BE2C (cell line): ENCODE measurements at regions not wholly inside any gene's neighbourhood (a gene's known extent, or its start where the extent isn't known, plus 50 kb on each side); places are given as distances from the start of the nearest gene placed in this dataset.

Experiments used
- DNase-seq: peaks from one replicate; pipeline ENCODE4 v3.0.0-alpha.2; 2020
- H3K27me3 ChIP-seq: fragments of 250-450 bp; sonication (Bioruptor Pico); 2 replicates; pipeline ENCODE4 v1.5.1; 2020; ENCODE audit warnings: mild to moderate bottlenecking
- H3K36me3 ChIP-seq: fragments of 250-450 bp; sonication (Bioruptor Pico); 2 replicates; pipeline ENCODE4 v1.5.1; 2020; ENCODE audit warnings: mild to moderate bottlenecking
- H3K4me1 ChIP-seq: fragments of 250-450 bp; sonication (Bioruptor Pico); 2 replicates; pipeline ENCODE4 v1.5.1; 2020
- H3K4me3 ChIP-seq: 2 replicates; pipeline ENCODE4 v1.5.1; 2011; ENCODE audit warnings: low read depth, low read length
- H3K9me3 ChIP-seq: fragments of 250-450 bp; sonication (Bioruptor Pico); 2 replicates; pipeline ENCODE4 v1.5.1; 2020
- CTCF ChIP-seq: IDR thresholded peaks from 2 replicates; pipeline ENCODE4 v1.5.1; 2012; ENCODE audit warnings: mild to moderate bottlenecking, low read depth, low read length

GRCh38 chr1:50266509-50266908, 156.7 kb downstream of the DMRTA2 start:
- no peak for TF ChIP-seq CTCF
- no peaks in the 10 kb centered on the region for H3K9me3 ChIP-seq
- H3K27me3 ChIP-seq, result no peaks in the 10 kb centered on the region; the same call in 1 of the 2 replicates
- no peak for DNase-seq
- H3K4me1 ChIP-seq, result peaks cover 23% of the 10 kb centered on the region
- H3K4me3 ChIP-seq, result no peak overlapping the region; the same call in 1 of the 2 replicates
- no peaks in the 10 kb centered on the region for H3K36me3 ChIP-seq

GRCh38 chr1:50265790-50266314, 157.1 kb downstream of the ELAVL4 start:
- no peaks in the 10 kb centered on the region for H3K9me3 ChIP-seq
- H3K4me3 ChIP-seq, result peak overlapping the region; percentile 12; the same call in 1 of the 2 replicates
- DNase-seq, result peak; percentile 63
- peaks cover 22% of the 10 kb centered on the region for H3K4me1 ChIP-seq
- no peak for TF ChIP-seq CTCF
- H3K27me3 ChIP-seq, result no peaks in the 10 kb centered on the region; the same call in 1 of the 2 replicates
- H3K36me3 ChIP-seq, result no peaks in the 10 kb centered on the region

GRCh38 chr1:50264590-50264989, 155.9 kb downstream of the ELAVL4 start:
- Histone ChIP-seq H3K4me3 (no peak overlapping the region), H3K27me3 (no peaks in the 10 kb centered on the region; the same call in 1 of the 2 replicates), H3K9me3 (no peaks in the 10 kb centered on the region), H3K36me3 (no peaks in the 10 kb centered on the region), H3K4me1 (peaks cover 22% of the 10 kb centered on the region)
- no peak for TF ChIP-seq CTCF
- no peak for DNase-seq

- Histone ChIP-seq H3K36me3 (no peaks in the 10 kb centered on the region), H3K4me3 (no peak overlapping the region), H3K4me1 (peaks cover 22% of the 10 kb centered on the region), H3K9me3 (no peaks in the 10 kb centered on the region), H3K27me3 (no peaks in the 10 kb centered on the region; the same call in 1 of the 2 replicates)
- no peak for TF ChIP-seq CTCF
- no peak for DNase-seq
These were observed 153.7 kb downstream of the ELAVL4 start for GRCh38 chr1:50262436-50262835.

GRCh38 chr1:50261951-50262350, 153.2 kb downstream of the ELAVL4 start:
- Histone ChIP-seq H3K36me3 (no peaks in the 10 kb centered on the region), H3K9me3 (no peaks in the 10 kb centered on the region), H3K27me3 (no peaks in the 10 kb centered on the region; the same call in 1 of the 2 replicates), H3K4me3 (no peak overlapping the region), H3K4me1 (peaks cover 17% of the 10 kb centered on the region)
- no peak for DNase-seq
- TF ChIP-seq CTCF, result no peak

- H3K4me3 ChIP-seq, result no peak overlapping the region
- no peak for TF ChIP-seq CTCF
- H3K27me3 ChIP-seq, result no peaks in the 10 kb centered on the region
- H3K9me3 ChIP-seq, result no peaks in the 10 kb centered on the region
- no peaks in the 10 kb centered on the region for H3K36me3 ChIP-seq
- H3K4me1 ChIP-seq, result no peaks in the 10 kb centered on the region
- DNase-seq, result no peak
These were observed 149.4 kb downstream of the ELAVL4 start for GRCh38 chr1:50257940-50258685.
